Loucy (cell line): ENCODE measurements at regions not wholly inside any gene's neighbourhood (a gene's known extent, or its start where the extent isn't known, plus 50 kb on each side); places are given as distances from the start of the nearest gene placed in this dataset.

Experiments used
- H2AFZ ChIP-seq: fragments of 200-600 bp; sonication (generic); 2 replicates; pipeline ENCODE4 v1.6.0; 2016; ENCODE audit warnings: antibody characterized with exemption, mild to moderate bottlenecking, low read length, moderate library complexity
- H3F3A ChIP-seq: fragments of 200-600 bp; 2 replicates; pipeline ENCODE4 v1.6.0; 2016; ENCODE audit warnings: antibody characterized with exemption, low read depth, mild to moderate bottlenecking
- H3K27me3 ChIP-seq: fragments of 200-600 bp; sonication (generic); 2 replicates; pipeline ENCODE4 v1.6.1; 2014; ENCODE audit warnings: low read length, mild to moderate bottlenecking; ENCODE audit not compliant: insufficient read depth, poor library complexity, severe bottlenecking
- H3K36me3 ChIP-seq: fragments of 200-600 bp; sonication (generic); 2 replicates; pipeline ENCODE4 v1.6.1; 2016; ENCODE audit warnings: low read length; ENCODE audit not compliant: insufficient read depth
- H3K4me1 ChIP-seq: fragments of 200-600 bp; sonication (generic); 2 replicates; pipeline ENCODE4 v1.5.1; 2014; ENCODE audit warnings: low read length, mild to moderate bottlenecking; ENCODE audit not compliant: insufficient read depth, poor library complexity, severe bottlenecking
- H3K4me2 ChIP-seq: fragments of 200-600 bp; sonication (generic); 2 replicates; pipeline ENCODE4 v1.6.0; 2014; ENCODE audit warnings: antibody characterized with exemption, low read length, low read depth, mild to moderate bottlenecking; ENCODE audit not compliant: poor library complexity, severe bottlenecking
- H3K4me3 ChIP-seq: fragments of 200-600 bp; sonication (generic); 2 replicates; pipeline ENCODE4 v1.5.1; 2014; ENCODE audit warnings: low read length, mild to moderate bottlenecking, mixed read lengths; ENCODE audit not compliant: poor library complexity, severe bottlenecking
- H3K79me2 ChIP-seq: fragments of 200-600 bp; sonication (generic); 2 replicates; pipeline ENCODE4 v1.6.1; 2014; ENCODE audit warnings: low read length; ENCODE audit not compliant: insufficient read depth
- H3K9ac ChIP-seq: fragments of 200-600 bp; sonication (generic); 2 replicates; pipeline ENCODE4 v1.6.0; 2014; ENCODE audit warnings: mild to moderate bottlenecking, low read depth, low read length, moderate library complexity; ENCODE audit not compliant: poor library complexity, severe bottlenecking
- H3K9me2 ChIP-seq: fragments of 200-600 bp; sonication (generic); replicated peaks from 2 replicates; pipeline ENCODE4 v1.6.1; 2016; ENCODE audit warnings: low read depth, low read length, mixed read lengths
- H3K9me3 ChIP-seq: fragments of 200-600 bp; sonication (generic); 2 replicates; pipeline ENCODE4 v1.6.1; 2014; ENCODE audit warnings: mild to moderate bottlenecking, antibody characterized with exemption, low read length, low read depth; ENCODE audit not compliant: insufficient read depth
- H4K20me1 ChIP-seq: fragments of 200-600 bp; sonication (generic); 2 replicates; pipeline ENCODE4 v1.6.0; 2014; ENCODE audit warnings: antibody characterized with exemption, low read length, mild to moderate bottlenecking; ENCODE audit not compliant: insufficient read depth, poor library complexity, severe bottlenecking
- EZH2phosphoT487 ChIP-seq: fragments of 200-600 bp; IDR thresholded peaks from 2 replicates; pipeline ENCODE4 v1.6.1; 2018; ENCODE audit warnings: antibody characterized with exemption, mild to moderate bottlenecking, moderate library complexity, borderline replicate concordance
- TF ChIP-seq, protein P1 (sequence below): fragments of 200-600 bp; sonication (generic); conservative IDR thresholded peaks from 2 replicates; pipeline ENCODE4 v1.5.1; 2014; ENCODE audit warnings: mild to moderate bottlenecking, antibody characterized with exemption, low read length

DNA sequence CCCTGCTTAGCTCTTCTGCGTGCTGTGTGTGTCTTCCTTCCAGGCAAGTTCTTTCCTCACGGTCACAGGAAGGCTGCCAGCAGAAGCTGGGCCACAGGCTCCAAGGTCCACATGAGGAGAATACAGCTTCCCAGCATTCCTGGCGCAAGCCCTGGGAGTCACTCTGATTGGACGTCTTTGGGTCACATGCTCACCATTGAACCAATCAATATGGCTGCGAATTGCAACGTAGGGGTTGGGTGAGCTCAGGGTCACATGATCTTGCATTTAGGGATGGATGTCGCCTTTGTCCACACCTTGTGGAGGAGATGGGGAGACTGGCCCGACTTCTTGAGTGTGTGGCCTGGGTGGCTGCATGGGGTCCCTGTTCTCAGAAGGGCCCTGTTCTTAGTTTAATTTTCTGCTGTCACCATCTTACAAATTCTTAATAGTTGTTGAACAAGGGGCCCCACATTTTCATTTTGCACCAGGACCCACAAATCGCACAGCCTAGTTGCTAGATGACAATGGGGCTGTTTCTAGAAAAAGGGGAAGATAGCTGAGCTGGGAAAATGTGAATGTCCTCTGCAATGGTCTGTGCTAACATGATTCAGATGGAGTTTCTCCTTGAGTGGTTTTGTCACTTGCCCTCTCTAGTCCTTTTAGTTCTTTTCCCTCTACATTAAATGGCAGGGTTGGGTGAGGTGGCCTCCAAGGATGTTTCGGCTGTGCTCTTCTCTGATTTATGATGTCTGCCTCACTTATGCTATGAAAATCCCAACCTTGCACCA is 149.6 kb downstream of the CDH26 start:
- Histone ChIP-seq H3K36me3 (no peaks in the 10 kb centered on the region), H3K9me3 (no peaks in the 10 kb centered on the region), H3K9me2 (no peaks in the 10 kb centered on the region), H3K27me3 (no peaks in the 10 kb centered on the region), H3F3A (no peaks in the 10 kb centered on the region), H2AFZ (no peak overlapping the region), H3K9ac (no peak overlapping the region), H3K4me2 (no peak overlapping the region), H4K20me1 (no peaks in the 10 kb centered on the region), H3K79me2 (no peaks in the 10 kb centered on the region), H3K4me1 (no peaks in the 10 kb centered on the region), H3K4me3 (no peak overlapping the region)
- TF ChIP-seq, protein P1, sequence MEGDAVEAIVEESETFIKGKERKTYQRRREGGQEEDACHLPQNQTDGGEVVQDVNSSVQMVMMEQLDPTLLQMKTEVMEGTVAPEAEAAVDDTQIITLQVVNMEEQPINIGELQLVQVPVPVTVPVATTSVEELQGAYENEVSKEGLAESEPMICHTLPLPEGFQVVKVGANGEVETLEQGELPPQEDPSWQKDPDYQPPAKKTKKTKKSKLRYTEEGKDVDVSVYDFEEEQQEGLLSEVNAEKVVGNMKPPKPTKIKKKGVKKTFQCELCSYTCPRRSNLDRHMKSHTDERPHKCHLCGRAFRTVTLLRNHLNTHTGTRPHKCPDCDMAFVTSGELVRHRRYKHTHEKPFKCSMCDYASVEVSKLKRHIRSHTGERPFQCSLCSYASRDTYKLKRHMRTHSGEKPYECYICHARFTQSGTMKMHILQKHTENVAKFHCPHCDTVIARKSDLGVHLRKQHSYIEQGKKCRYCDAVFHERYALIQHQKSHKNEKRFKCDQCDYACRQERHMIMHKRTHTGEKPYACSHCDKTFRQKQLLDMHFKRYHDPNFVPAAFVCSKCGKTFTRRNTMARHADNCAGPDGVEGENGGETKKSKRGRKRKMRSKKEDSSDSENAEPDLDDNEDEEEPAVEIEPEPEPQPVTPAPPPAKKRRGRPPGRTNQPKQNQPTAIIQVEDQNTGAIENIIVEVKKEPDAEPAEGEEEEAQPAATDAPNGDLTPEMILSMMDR = no peak
- no peak for TF ChIP-seq EZH2phosphoT487

DNA sequence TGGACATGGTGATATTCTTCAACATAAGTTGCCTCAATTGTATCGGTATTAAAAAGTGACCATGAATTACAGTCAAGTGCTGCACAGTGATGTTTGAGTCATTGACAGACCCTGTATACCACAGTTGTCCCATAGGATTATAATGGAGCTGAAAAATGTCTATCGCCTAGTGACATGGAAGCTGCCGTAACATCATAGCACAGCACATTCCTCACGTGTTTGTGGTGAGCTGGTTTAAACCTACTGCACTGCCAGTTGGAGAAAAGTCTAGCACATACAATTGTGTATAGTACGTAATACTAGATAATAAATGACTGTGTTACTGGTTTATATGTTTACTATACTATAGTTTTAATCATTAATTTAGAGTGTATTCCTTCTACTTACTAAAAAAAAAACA is 150.2 kb downstream of the CDH26 start:
- no peaks in the 10 kb centered on the region for H3K4me1 ChIP-seq
- H3K9me3 ChIP-seq = no peaks in the 10 kb centered on the region
- H3F3A ChIP-seq = no peaks in the 10 kb centered on the region
- no peak overlapping the region for H3K9ac ChIP-seq
- no peaks in the 10 kb centered on the region for H3K9me2 ChIP-seq
- no peaks in the 10 kb centered on the region for H4K20me1 ChIP-seq
- H3K4me3 ChIP-seq = no peak overlapping the region
- no peaks in the 10 kb centered on the region for H3K79me2 ChIP-seq
- TF ChIP-seq EZH2phosphoT487 = no peak
- TF ChIP-seq, protein P1 = no peak
- H3K36me3 ChIP-seq = no peaks in the 10 kb centered on the region
- no peak overlapping the region for H2AFZ ChIP-seq
- no peak overlapping the region for H3K4me2 ChIP-seq
- H3K27me3 ChIP-seq = no peaks in the 10 kb centered on the region

DNA sequence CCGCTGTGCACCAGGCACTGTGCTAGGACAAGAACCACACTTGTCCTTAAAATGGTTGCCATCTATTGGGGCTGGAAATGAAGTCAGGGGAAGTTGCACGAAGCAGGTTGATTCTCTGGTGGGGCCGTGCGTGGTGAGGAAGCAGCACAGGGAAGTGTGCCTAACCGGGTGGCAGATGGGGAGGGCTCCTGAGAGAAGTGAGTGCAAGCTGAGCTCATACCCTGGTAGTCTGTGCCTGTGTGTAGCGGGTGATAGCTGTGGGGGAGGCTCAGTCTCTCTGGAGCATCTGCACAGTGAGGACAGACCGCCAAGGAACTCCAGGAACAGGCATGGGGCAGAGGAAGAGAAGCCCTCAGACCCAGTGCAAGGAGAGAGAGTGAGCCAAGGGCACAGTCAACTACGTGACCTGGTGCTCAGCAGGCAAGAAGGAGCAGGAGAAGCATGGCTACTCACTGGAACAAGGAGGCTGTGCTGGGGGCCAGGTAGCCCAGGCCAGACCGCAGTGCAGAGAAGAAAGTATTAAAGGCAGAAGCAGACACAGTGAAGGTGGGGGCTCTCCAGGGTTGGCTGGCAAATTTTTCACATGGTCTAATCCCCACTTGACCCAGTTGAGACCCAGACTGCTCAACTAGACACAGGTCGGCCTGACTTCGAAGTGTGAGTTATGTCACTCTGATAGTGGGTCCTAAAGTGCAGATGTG is 155.0 kb downstream of the CDH26 start:
- no peak overlapping the region for H2AFZ ChIP-seq
- no peaks in the 10 kb centered on the region for H3F3A ChIP-seq
- no peaks in the 10 kb centered on the region for H3K79me2 ChIP-seq
- H3K27me3 ChIP-seq = no peaks in the 10 kb centered on the region
- no peaks in the 10 kb centered on the region for H3K9me3 ChIP-seq
- H3K36me3 ChIP-seq = no peaks in the 10 kb centered on the region; the same call in 1 of the 2 replicates
- H3K9me2 ChIP-seq = no peaks in the 10 kb centered on the region
- H3K9ac ChIP-seq = no peak overlapping the region
- H3K4me2 ChIP-seq = no peak overlapping the region
- no peak overlapping the region for H3K4me3 ChIP-seq
- H4K20me1 ChIP-seq = no peaks in the 10 kb centered on the region
- TF ChIP-seq, protein P1 = no peak
- no peak for TF ChIP-seq EZH2phosphoT487
- H3K4me1 ChIP-seq = peaks cover 17% of the 10 kb centered on the region
